ENCODE measurements at regions not wholly inside any gene's neighbourhood (a gene's known extent, or its start where the extent isn't known, plus 50 kb on each side); places are given as distances from the start of the nearest gene placed in this dataset.

- no peak for DNase-seq (ENCODE audit: low read depth, low spot score)
Observed at GRCh38 chr2:133718688-133719201, 150.5 kb upstream of the NCKAP5 start.

- no peak for DNase-seq (ENCODE audit: low read depth, low spot score)
Observed at GRCh38 chr2:133720429-133720828, 152.2 kb upstream of the NCKAP5 start.

GRCh38 chr2:133721118-133721517 lies 152.9 kb upstream of the NCKAP5 start:
- no peak for DNase-seq (ENCODE audit: low read depth, low spot score)

DNA sequence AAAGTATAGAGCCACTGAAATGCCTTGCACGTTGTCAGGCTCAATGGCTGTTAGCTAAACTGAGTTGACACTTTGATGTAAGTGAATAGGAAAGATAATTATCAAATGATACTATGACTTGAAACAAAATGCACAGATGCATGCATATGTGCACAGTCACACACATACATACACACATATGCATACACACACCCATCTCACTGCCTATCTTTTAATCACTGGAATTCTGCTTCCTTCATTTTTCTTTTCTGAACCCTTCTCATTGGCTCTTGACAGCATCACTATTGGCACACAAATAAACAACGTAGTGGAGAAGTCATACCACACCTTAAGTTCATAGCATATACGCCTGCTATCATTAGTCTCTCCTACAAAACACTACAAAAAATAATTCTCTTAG lies 154.9 kb upstream of the NCKAP5 start:
- DNase-seq (ENCODE audit: low read depth, low spot score) = no peak

GRCh38 chr2:133726973-133727372 lies 158.7 kb upstream of the NCKAP5 start:
- DNase-seq (ENCODE audit: low read depth, low spot score) = no peak

DNA sequence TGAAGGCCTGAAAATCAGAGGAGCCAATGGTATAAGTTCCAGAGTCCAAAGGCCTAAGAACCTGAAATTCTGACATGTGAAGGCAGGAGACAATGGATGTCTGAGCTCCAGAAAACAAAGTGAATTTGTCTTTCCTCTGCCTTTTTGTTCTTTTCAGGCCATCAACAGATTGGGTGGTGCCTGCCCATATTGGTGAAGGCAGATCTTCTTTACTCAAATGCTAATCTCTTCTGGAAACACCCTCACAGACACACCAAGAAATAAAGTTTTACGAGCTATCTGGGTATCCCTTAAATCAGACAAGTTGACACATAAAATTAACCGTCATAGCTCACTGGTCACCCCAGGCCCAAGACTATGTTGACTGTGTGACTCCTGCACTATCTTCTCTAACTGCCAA lies 163.8 kb upstream of the NCKAP5 start:
- no peak for DNase-seq (ENCODE audit: low read depth, low spot score)

GRCh38 chr2:133732982-133733900 lies 165.0 kb upstream of the NCKAP5 start:
- DNase-seq (ENCODE audit: low read depth, low spot score) = no peak

- no peak for DNase-seq (ENCODE audit: low read depth, low spot score)
Observed at GRCh38 chr2:133733901-133734255, 165.6 kb upstream of the NCKAP5 start.

DNA sequence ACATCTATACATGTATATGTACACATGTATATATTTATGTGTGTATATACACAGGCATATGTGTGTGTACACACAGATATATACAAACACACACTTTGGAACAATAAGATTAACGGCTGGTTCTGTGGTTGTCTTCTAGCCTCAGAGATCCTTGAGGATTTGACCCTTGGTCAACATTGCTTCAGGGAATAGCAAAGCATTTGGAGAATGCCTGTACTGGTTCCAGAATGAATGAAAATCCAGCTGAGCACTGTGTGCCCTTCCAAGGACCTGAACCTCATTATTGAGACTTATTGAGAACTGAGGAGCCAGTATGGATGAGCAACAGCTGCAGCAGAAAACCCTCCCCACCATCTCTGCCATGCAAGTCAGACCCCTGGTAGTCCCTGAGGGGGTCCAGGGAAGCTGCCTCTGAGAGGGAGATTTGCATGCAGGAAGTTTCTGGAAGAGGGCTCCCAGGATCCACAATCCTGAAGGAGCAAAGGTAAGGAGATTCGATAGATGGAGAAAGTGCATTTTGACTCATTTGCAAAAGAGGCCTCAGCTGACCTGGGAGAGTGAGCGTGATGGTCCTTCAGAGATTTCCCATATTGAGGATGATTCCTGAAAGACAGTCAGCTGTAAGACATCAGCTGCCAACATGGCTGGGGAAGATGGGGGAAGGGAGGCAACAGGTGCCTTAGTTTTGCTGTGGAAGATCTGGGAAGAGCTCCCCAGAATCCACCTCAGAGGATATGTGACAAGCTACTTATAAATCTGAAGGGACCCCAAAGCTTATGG lies 166.6 kb upstream of the NCKAP5 start:
- DNase-seq (ENCODE audit: low read depth, low spot score) = no peak

- no peak for DNase-seq (ENCODE audit: low read depth, low spot score)
Observed at GRCh38 chr2:133736674-133737073, 168.4 kb upstream of the NCKAP5 start.

GRCh38 chr2:133737242-133737993 lies 169.2 kb upstream of the NCKAP5 start:
- no peak for DNase-seq (ENCODE audit: low read depth, low spot score)

- DNase-seq (ENCODE audit: low read depth, low spot score) = no peak
Observed at GRCh38 chr2:133739039-133739438, 170.8 kb upstream of the NCKAP5 start.

DNA sequence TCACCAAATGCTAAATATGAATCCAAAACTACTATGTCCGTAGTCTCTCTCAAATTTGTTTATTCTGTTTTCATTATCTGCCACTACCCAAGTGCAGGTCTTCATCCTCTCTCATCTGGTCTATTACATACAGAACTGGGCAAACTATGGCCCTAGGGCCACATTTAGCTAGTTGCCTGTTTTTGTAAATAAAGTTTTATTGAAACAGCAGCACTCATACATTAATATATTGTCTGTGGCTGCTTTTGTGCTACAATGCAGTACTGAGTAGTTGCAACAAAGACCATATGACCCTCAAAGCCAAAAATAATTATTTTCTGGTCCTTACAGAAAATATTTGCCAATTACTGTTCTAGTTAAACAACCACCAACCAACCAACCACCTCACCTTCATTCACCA lies 172.2 kb upstream of the NCKAP5 start:
- no peak for DNase-seq (ENCODE audit: low read depth, low spot score)

DNA sequence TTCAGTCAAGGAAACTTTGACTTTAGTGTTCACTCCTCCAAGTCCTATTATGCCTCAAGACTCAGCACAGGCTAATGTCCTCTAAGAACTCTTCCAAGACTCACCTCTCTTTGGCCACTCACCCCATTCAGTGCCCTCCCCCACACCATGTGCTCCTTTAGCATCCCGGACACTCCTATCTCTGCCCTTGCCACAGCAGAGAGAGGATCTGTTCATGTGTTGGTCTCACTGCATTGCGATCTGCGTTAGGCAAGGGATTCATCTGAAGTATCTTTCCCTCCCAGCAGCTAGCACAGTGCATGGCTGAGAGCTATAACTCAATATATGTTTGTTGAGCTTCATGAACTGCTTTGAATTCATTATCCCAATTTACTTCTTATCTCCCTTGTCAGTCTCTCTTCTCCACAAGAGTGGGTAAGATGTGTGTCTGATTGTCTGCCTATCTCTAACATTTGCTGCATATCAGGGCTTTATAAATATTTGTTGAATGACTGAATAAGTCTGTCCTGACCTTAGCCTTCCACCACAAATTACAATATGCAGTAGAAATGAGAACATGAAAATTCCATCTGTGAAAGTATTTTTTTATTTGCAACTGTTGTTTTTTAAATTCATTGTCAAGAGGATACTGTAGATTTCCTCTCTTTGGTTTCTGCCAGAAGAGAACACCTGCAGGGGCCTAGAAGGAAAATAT lies 179.9 kb upstream of the NCKAP5 start:
- no peak for DNase-seq (ENCODE audit: low read depth, low spot score)

DNA sequence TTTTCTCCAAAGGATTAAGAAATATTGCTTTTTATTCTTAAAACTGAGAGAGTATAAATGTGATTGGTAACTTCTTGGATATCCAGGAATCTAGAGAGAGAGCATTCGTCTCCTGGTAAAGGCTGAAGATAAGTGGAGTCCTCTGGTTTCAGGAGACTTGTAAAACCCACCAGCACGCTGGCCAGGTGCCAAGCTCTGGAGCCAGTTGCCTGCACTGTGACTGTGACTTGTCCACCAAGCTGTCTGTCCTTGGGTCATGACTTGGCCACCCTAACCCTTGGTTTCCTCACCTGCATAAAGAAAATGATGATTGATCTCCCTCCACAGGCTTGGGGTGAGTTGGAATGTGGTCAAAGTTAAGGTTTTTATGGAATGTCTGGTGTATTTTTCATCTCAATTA lies 185.4 kb upstream of the NCKAP5 start:
- no peak for DNase-seq (ENCODE audit: low read depth, low spot score)

GRCh38 chr2:133755480-133756300 lies 187.4 kb upstream of the NCKAP5 start:
- DNase-seq (ENCODE audit: low read depth, low spot score) = no peak

DNA sequence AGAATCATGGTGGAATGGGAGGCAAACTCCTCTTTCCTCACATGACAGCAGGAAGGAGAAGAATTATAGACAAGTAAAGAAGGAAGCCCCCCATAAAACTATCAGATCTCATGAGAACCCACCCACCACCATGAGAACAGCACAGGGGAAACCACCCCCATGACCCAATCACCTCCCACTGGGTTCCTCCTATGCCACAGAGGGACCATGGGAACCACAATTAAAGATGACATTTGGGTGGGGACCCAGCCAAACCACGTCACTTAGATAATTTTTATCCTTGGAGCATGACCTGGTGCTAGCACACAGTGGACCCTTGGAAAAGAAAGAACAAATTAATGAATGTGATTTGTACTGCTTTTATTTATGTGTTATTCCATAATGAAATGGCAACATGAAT lies 188.6 kb upstream of the NCKAP5 start:
- no peak for DNase-seq (ENCODE audit: low read depth, low spot score)

GRCh38 chr2:133760376-133760775 lies 192.1 kb upstream of the NCKAP5 start:
- DNase-seq (ENCODE audit: low read depth, low spot score) = no peak

GRCh38 chr2:133765658-133766057 lies 197.4 kb upstream of the NCKAP5 start:
- DNase-seq (ENCODE audit: low read depth, low spot score) = no peak

DNA sequence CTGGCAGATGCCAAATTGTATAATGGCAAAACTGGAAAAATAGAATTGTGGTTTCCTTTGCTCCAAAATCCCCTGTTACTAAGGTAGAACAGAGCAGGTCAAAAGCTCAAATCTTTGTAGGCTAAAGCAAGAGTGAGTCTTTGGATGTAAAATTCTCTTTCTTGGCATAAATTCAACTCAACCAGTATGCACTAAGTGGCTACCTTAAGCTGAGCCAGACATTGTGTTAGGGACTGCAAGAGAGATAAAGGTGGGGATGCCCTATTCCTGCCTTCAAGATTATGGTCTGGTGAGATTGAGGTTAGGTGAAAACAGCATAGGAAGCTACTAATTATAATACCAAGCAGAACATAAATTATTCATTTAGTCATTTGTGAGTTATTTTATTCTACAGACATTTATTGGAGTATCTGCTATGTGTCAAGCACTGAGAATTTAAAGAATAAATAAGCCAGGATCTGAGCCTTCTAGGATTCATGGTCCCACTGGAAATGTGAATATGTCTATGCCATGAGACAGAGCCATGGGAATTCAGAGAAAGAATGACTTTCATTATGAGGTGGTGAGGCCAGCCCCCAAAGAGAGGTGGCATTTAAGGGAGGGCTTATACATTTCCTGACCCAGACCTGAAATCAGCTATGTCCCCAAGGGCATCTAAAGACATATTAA lies 198.0 kb upstream of the NCKAP5 start:
- no peak for DNase-seq (ENCODE audit: low read depth, low spot score)

All from ELF-1 (cell line).